ENCODE measurements at regions not wholly inside any gene's neighbourhood (a gene's known extent, or its start where the extent isn't known, plus 50 kb on each side); places are given as distances from the start of the nearest gene placed in this dataset.

DNA sequence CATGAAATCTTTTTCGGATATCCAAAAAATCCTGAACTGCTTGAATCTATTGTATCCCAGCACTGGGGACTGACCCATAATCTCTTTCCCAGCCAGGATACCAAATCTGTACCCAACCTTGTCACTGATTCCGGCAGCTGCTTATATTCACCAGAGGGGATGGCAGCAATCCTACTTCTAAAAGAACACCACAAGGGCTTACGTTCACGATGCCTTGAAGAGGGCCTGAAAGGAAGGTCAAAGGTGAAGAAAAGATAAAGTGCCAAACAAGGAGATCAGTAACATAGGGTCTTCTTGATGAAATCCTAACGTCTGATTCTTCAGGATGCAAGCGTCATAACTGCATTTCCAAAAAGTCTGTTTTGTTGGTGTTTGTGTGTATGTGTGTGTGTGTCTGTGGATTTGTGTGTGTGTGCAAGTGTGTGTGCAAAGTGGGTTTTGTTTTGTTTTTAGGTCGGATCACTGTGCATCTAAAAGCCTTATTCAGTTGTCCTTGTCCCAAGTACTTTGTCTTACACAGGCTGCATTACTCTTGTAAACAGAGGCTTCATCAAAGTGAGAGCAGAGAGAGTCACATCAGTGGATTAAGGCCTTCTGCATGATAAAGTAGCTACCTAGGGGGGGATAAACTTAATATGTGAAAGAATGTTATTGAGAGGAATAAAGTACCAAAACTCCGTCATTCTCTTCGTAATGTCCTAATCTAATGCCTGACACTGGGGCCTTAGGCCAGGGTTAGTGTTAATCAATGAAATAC, 179.3 kb downstream of the BARHL2 start (continued):
- TF ChIP-seq, protein P1, sequence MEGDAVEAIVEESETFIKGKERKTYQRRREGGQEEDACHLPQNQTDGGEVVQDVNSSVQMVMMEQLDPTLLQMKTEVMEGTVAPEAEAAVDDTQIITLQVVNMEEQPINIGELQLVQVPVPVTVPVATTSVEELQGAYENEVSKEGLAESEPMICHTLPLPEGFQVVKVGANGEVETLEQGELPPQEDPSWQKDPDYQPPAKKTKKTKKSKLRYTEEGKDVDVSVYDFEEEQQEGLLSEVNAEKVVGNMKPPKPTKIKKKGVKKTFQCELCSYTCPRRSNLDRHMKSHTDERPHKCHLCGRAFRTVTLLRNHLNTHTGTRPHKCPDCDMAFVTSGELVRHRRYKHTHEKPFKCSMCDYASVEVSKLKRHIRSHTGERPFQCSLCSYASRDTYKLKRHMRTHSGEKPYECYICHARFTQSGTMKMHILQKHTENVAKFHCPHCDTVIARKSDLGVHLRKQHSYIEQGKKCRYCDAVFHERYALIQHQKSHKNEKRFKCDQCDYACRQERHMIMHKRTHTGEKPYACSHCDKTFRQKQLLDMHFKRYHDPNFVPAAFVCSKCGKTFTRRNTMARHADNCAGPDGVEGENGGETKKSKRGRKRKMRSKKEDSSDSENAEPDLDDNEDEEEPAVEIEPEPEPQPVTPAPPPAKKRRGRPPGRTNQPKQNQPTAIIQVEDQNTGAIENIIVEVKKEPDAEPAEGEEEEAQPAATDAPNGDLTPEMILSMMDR (IDR thresholded peaks at IDR 0.05): no peak
- TF ChIP-seq NR3C1 (IDR thresholded peaks at IDR 0.05) (no peak), CEBPB (IDR thresholded peaks at IDR 0.05) (no peak), TP53 (CRISPR knock-in tag; IDR thresholded peaks at IDR 0.05) (no peak)

DNA sequence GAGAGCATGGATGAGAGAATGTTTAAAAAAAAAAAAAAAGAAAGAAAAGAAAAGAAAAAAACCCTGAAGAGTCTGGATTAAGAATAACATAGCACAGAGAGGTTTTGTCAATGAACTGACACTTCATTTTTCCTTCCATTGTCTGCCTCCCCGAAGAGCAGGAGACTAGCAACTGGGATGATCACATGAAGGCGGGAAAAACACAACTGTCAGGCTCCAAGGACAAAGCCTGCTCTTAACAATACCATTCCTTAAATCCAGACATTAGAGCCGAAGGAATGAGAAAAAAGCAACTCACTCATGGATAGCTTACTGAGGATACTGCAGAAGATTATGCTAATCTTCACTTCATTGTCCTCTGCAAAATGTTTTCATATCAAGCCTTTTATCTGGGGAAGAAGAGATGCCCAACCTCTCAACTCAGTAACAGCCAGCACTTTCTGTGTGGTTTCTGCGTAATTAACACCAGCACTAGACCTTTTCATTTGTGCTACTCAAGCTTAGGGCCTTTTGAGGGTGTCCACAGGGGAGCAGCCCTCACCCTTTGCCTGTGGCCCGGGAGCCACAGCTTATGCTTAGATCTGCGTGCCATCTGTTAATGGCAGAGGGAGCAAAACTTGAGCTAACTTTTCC, 182.3 kb downstream of the BARHL2 start:
- no peak overlapping the region for H3K27ac ChIP-seq
- ATAC-seq (no peak), FAIRE-seq (no peak), DNase-seq (ENCODE audit: low read depth in 1 of 2, low spot score in 1 of 2) (no peak)
- POLR2A ChIA-PET: no interaction called here
- H3K4me2 ChIP-seq: no peak overlapping the region
- CTCF ChIA-PET: interaction anchor here (0.7 kb wide), 1 partner anchor 1468 kb away, joined by 3 read pairs; no protein-coding TSS in a partner anchor
- TF ChIP-seq RCOR1 (IDR thresholded peaks at IDR 0.05; ENCODE audit: low read depth, low read length) (no peak), POLR2A (IDR thresholded peaks at IDR 0.05; ENCODE audit: low read length) (no peak), EHF (CRISPR knock-in tag; IDR thresholded peaks at IDR 0.05) (no peak), KDM1A (IDR thresholded peaks at IDR 0.05; ENCODE audit: low read depth) (no peak), NPAS2 (CRISPR knock-in tag; IDR thresholded peaks at IDR 0.05; ENCODE audit: borderline replicate concordance) (no peak), ESRRA (IDR thresholded peaks at IDR 0.05; ENCODE audit: borderline replicate concordance, low read length) (no peak), BHLHE40 (IDR thresholded peaks at IDR 0.05; ENCODE audit: low read depth, low read length) (no peak), HOXB13 (CRISPR knock-in tag; IDR thresholded peaks at IDR 0.05; ENCODE audit: low read depth) (no peak), HEYL (CRISPR knock-in tag; IDR thresholded peaks at IDR 0.05) (no peak), HES2 (IDR thresholded peaks at IDR 0.05) (no peak), KDM5A (IDR thresholded peaks at IDR 0.05) (no peak), RFX5 (IDR thresholded peaks at IDR 0.05) (no peak), JUNB (IDR thresholded peaks at IDR 0.05) (no peak), ZC3H11A (IDR thresholded peaks at IDR 0.05) (no peak)
- TF ChIP-seq, protein P2, sequence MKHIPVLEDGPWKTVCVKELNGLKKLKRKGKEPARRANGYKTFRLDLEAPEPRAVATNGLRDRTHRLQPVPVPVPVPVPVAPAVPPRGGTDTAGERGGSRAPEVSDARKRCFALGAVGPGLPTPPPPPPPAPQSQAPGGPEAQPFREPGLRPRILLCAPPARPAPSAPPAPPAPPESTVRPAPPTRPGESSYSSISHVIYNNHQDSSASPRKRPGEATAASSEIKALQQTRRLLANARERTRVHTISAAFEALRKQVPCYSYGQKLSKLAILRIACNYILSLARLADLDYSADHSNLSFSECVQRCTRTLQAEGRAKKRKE (CRISPR knock-in tag; IDR thresholded peaks at IDR 0.05; ENCODE audit: low read depth): no peak
- TF ChIP-seq, protein P3, sequence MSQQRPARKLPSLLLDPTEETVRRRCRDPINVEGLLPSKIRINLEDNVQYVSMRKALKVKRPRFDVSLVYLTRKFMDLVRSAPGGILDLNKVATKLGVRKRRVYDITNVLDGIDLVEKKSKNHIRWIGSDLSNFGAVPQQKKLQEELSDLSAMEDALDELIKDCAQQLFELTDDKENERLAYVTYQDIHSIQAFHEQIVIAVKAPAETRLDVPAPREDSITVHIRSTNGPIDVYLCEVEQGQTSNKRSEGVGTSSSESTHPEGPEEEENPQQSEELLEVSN (IDR thresholded peaks at IDR 0.05; ENCODE audit: borderline replicate concordance, low read depth): no peak
- TF ChIP-seq, protein P4, sequence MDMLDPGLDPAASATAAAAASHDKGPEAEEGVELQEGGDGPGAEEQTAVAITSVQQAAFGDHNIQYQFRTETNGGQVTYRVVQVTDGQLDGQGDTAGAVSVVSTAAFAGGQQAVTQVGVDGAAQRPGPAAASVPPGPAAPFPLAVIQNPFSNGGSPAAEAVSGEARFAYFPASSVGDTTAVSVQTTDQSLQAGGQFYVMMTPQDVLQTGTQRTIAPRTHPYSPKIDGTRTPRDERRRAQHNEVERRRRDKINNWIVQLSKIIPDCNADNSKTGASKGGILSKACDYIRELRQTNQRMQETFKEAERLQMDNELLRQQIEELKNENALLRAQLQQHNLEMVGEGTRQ (IDR thresholded peaks at IDR 0.05): no peak
- H3K4me3 ChIP-seq: no peak overlapping the region
- 0% methylated on average over 6 of the region's 6 CpGs for WGBS (ENCODE audit: missing lambda C conversion rate)
- no peaks in the 10 kb centered on the region for H3K4me1 ChIP-seq
- no peaks in the 10 kb centered on the region for H3K9me3 ChIP-seq

DNA sequence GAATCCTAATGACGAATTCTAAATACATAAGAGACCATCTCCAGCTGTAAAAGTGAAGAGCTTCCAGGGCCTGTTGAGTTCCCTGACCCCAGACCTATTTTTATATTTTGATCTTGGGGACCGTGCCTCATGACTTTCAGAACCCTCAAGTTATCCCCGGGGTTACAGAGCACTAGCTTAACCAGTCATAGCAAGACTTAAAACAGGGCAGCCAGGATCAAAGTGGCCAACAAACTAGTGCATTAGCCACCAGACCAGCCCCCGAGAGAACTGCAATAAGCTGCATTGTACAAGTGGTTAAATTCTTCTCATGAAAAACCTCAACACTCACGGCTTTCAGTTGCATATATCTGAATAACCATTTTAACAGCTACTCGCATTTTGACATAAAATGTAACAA, 183.0 kb downstream of the BARHL2 start:
- H3K27ac ChIP-seq: no peak overlapping the region
- ATAC-seq: no peak
- CTCF ChIA-PET: no interaction called here
- no peak overlapping the region for H3K4me3 ChIP-seq
- H3K4me1 ChIP-seq: no peaks in the 10 kb centered on the region
- no peak for DNase-seq (ENCODE audit: low read depth in 1 of 2, low spot score in 1 of 2)
- no peaks in the 10 kb centered on the region for H3K9me3 ChIP-seq
- H3K4me2 ChIP-seq: no peak overlapping the region
- POLR2A ChIA-PET: no interaction called here
- no peak for FAIRE-seq
- WGBS (ENCODE audit: missing lambda C conversion rate): 6% methylated on average over 6 of the region's 6 CpGs
- TF ChIP-seq TP53 (CRISPR knock-in tag; IDR thresholded peaks at IDR 0.05) (no peak), CHD2 (IDR thresholded peaks at IDR 0.05; ENCODE audit: low read length, partially characterized antibody) (no peak), JUN (IDR thresholded peaks at IDR 0.05) (no peak), ELK1 (IDR thresholded peaks at IDR 0.05; ENCODE audit: low read depth, low read length) (no peak)
- TF ChIP-seq, protein P5, sequence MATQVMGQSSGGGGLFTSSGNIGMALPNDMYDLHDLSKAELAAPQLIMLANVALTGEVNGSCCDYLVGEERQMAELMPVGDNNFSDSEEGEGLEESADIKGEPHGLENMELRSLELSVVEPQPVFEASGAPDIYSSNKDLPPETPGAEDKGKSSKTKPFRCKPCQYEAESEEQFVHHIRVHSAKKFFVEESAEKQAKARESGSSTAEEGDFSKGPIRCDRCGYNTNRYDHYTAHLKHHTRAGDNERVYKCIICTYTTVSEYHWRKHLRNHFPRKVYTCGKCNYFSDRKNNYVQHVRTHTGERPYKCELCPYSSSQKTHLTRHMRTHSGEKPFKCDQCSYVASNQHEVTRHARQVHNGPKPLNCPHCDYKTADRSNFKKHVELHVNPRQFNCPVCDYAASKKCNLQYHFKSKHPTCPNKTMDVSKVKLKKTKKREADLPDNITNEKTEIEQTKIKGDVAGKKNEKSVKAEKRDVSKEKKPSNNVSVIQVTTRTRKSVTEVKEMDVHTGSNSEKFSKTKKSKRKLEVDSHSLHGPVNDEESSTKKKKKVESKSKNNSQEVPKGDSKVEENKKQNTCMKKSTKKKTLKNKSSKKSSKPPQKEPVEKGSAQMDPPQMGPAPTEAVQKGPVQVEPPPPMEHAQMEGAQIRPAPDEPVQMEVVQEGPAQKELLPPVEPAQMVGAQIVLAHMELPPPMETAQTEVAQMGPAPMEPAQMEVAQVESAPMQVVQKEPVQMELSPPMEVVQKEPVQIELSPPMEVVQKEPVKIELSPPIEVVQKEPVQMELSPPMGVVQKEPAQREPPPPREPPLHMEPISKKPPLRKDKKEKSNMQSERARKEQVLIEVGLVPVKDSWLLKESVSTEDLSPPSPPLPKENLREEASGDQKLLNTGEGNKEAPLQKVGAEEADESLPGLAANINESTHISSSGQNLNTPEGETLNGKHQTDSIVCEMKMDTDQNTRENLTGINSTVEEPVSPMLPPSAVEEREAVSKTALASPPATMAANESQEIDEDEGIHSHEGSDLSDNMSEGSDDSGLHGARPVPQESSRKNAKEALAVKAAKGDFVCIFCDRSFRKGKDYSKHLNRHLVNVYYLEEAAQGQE (IDR thresholded peaks at IDR 0.05): no peak
